T follicular helper cell (primary cell): ENCODE measurements at regions not wholly inside any gene's neighbourhood (a gene's known extent, or its start where the extent isn't known, plus 50 kb on each side); places are given as distances from the start of the nearest gene placed in this dataset.
"Not testable (repeated sequence)": the region's sequence is repeated elsewhere in the genome, so short reads cannot be mapped to it uniquely, and the experiment has no call there.

Experiments used
- DNase-seq: peaks from one replicate; pipeline ENCODE4 v3.0.0-alpha.2; 2020; ENCODE audit warnings: low read depth

GRCh38 chr5:164504141-164504772, 998.8 kb downstream of the MAT2B start:
- DNase-seq, result no peak

DNA sequence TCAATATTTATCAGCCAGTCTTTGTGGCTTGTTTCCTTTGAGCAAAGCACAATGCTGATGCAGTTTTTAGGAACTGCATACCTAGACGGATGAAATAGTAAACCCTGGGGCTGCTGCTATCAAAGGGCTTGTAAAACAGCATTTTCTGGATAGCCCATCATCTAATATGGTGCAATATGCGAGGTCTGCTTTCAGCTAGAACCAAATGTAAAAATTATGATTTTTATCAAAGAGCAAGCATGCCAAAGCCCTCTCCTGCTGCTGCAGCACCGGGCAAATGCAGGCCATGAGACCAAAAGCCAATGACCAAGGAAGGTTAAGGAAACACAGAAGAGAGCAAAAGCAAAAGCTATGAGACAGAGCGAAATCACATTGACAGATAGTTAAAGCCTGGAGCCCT, 1000.4 kb downstream of the MAT2B start:
- no peak for DNase-seq

DNA sequence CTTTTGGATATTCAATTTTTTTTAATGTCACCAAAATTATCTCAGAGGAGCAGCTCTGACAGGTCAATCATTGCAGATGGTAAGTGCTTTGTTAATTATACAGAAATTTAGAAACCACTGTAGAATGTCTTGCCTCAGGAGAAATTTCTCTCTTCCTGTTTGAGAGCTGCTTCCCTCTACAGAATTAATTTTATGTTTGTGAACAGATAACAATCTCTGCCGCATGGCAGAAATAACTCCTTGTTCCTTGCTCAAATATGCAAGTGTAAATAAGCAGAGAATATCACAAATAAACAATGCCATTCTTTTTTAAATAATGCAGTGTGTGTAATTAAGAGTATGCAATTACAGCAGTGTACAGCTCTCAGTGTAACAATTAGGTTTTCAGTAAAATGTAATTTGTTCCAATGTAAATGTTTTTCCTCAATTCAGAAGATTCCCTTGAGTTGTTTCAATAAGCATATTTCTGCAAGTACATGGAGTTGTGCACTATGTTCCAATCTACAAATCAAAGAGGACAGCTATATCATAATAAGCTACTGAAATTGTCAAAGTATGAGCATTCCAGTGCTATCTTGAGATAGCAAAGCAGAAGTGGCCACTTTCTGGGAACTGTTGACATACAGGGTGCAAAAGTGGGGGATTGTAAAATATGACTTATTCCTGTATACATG, 1012.8 kb downstream of the MAT2B start:
- DNase-seq, result no peak

DNA sequence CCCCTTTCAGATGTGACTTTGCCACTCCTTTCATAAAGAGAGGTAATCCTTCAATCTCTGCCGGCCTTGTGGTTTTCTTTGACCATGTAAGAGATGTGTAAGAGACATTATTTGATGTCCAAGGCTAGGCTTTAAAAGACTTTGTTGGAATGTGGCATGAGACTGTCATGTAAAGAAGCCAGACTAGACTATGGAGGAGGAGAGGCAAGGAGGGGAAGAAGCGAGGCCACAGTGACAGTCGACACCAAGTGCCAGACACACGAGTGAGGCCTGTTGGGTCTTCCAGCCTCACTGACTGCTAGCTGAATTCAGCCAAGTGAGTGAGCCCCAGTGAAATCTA, 1013.3 kb downstream of the MAT2B start:
- DNase-seq, result no peak

DNA sequence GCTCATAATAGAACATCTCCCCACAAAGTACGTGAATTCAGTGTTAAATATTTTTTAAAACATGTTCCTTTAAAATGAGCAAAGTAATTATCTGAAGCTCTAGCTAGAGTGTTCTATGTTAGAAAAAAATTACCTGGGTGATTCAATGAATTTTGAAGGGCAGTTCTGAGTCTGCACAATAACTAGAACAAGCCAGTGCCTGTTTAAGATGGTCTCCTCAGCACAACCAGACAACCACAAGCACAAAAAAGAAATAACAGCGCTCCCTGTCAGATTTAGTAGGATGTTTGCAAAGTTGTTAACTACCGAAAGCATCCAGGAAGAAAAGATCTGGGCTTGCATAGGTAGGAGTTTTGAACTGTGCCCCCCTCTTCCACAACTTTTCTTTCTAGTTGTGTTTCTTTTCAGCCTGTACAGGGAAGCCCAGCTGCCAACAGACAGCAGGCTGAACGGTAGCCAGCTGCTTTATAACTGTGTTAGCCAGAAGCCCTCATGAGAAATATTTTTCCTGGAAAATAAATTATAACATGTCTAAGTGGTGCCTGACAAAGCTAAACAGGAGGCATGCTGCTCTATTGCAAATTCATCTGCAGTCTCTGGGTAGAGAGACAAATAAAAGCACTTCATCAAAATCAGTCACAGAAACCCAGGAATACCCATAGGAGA, 1026.9 kb downstream of the MAT2B start:
- DNase-seq, result no peak

GRCh38 chr5:164533426-164533825, 1028.0 kb downstream of the MAT2B start:
- DNase-seq, result not testable (repeated sequence)

DNA sequence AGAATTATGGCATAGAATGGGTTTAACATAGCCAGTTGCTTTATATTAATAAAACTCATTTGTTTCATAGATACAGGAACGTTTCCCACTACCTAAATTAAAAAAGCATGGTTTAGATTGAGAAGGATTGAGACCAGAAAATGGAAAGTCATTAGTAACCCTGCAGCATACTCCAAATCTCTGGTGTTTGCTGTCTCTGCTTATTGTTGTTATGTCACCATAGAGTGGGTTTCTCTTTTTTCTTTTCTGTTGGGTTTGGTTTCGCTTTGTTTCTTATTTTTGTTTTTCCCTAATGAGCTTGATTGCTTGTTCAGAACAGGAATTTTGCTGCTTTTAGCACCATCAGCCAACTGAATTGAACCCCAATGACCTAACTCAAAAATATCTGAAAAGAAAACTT, 1034.8 kb downstream of the MAT2B start:
- no peak for DNase-seq

DNA sequence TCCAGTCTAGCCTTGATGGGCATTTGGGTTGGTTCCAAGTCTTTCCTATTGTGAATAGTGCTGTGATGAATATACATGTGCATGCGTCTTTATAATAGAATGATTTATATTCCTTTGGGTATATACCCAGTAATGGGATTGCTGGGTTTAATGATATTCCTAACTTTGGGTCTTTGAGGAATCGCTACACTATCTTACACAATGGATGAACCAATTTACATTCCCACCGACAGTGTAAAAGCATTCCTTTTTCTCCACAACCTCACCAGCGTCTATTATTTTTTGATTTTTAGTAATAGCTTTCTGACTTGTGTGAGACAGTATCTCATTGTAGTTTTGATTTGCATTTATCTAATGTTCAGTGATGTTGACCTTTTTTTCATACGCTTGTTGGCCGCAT, 1040.1 kb downstream of the MAT2B start:
- no peak for DNase-seq

DNA sequence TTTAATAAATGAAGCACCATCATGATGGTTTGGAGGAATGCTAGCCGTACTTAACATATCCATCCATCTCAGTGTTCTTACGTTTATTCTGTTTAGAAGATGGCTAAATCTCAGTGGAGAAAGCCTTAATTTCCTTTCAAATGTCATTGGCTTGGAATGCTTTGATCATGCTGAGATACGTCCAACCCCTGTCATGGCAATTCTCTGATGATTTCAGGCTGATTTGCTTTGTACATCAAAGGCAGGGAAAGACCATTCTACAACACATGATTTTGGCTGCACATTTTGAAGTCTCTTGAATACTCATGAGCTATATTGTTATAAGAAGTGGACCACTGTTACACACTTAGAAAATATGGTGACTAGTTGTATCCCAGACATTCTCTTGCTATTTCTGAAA, 1048.4 kb downstream of the MAT2B start:
- no peak for DNase-seq

DNA sequence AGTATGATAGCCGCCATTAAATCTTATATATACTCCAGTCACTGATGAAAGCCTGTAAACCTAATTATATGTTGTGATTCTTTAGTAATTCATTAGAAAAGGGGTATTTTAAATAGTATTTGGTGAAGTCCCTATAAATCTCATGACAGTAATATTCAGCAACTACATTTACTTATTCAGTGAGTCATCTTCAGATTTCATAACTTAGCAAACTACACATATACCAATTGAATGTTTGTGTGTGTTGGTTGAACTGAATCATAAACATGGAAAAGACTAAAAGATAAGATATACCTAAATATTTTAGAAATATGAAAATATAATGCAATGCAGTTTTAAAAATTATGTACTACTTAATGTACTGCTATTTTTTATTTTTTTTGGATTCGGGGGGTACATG, 1050.4 kb downstream of the MAT2B start:
- DNase-seq, result no peak

GRCh38 chr5:164560216-164560615, 1054.8 kb downstream of the MAT2B start:
- DNase-seq, result no peak

DNA sequence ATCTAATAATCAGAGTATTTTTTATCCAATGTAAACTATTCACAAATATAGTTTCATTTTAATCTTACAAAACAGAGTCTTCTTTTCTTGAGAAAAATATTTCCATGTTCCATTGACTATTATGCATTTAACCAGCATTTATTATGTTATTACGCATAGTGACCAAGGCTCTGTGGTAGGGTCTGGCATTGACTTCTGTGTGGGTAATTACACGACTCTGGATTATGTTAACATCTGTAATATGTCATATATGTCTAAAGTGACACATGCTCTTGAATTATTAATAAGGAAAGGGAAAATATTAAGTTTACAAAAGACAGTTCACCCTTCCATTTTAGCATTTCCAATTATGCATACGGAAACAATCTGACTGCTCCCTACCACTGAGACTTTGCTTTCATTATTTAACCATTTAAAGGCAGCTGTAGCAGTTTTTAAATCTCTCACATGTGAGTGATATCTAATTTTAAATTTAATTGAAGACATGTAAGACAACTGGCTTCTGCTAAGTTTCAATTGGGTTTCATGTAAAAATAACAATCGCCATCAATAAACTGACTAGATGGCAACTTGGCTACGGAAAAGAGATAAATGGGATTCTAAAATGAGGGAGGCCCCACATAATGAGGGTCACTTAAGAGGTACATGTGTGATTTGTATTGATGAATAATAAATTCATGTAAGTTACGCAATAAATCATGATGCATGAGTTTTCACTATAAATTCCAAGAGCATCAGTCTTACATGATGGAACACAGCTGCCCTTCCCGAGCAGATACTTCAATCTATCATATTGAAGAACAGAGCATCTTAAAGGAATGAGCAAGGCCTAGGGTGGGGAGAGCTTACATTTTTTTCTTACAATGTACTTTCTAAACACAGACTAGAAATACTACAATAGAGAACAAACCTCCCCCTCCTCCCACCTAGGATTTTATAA, 1056.8 kb downstream of the MAT2B start:
- no peak for DNase-seq

- no peak for DNase-seq
Observed at GRCh38 chr5:164563370-164563769, 1058.0 kb downstream of the MAT2B start.

GRCh38 chr5:164573397-164573796, 1068.0 kb downstream of the MAT2B start:
- no peak for DNase-seq

GRCh38 chr5:164577201-164577600, 1071.8 kb downstream of the MAT2B start:
- no peak for DNase-seq

DNA sequence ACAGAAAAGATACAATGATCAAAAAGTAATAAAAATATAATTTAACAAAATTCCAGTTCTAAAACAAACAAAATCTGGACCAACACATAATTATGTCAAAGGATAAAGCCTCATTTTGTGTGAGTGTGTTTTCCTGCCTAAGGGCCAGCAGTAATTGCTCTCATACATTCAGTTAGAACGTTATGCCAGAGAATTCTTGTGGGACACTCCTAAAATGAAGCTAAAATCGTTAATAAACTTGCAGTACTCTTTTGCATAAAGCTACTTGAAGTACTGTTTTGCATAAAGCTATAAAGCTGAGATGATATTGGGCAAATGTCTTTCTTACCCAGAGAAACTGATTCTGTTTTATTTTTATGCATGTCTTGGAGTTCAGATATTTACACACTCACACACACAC, 1072.3 kb downstream of the MAT2B start:
- DNase-seq, result no peak

GRCh38 chr5:164578401-164578800, 1073.0 kb downstream of the MAT2B start:
- no peak for DNase-seq

- no peak for DNase-seq
Observed at GRCh38 chr5:164578911-164579310, 1073.5 kb downstream of the MAT2B start.

- no peak for DNase-seq
Observed at GRCh38 chr5:164580155-164580554, 1074.7 kb downstream of the MAT2B start.

DNA sequence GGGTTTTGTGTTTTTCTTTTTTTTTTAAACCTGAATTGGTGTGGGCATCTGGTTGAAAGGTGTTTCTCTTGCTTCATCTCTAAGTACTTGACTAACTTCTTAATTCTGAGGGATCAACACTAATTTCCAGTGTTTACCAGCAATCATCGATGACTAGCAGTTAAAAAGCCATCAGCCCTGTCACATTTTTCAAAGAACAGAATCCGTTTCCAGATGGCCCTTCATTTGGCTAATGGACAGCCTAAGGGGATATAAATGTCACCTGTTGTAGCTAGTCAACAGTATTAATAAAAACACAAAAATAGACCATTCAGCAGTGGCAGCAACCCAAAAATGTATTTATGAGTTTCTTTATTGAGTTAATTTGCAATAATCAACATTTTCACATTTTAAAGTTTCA, 1076.5 kb downstream of the MAT2B start:
- no peak for DNase-seq

DNA sequence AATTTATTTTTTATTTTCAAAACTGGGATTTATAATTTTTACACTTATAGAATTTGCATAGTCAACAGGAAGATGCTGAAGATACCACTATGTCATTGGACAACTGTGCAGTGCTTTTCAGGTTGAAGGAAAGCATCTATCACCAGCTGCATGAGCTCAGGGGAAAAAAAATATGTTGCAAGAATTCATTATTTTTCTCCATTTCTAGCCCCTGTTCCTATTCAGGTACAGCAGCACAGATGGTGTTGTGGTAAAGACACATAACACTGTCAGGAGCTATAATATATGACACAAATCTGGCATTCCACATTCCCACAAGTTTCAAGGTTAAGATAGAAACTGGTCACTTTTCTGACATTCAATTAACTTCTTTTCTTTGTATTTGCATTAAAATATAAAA, 1088.6 kb downstream of the MAT2B start:
- no peak for DNase-seq

GRCh38 chr5:164597293-164597900, 1092.0 kb downstream of the MAT2B start:
- DNase-seq, result no peak
